ENCODE measurements at regions not wholly inside any gene's neighbourhood (a gene's known extent, or its start where the extent isn't known, plus 50 kb on each side); places are given as distances from the start of the nearest gene placed in this dataset.
"Not testable (repeated sequence)": the region's sequence is repeated elsewhere in the genome, so short reads cannot be mapped to it uniquely, and the experiment has no call there.

DNA sequence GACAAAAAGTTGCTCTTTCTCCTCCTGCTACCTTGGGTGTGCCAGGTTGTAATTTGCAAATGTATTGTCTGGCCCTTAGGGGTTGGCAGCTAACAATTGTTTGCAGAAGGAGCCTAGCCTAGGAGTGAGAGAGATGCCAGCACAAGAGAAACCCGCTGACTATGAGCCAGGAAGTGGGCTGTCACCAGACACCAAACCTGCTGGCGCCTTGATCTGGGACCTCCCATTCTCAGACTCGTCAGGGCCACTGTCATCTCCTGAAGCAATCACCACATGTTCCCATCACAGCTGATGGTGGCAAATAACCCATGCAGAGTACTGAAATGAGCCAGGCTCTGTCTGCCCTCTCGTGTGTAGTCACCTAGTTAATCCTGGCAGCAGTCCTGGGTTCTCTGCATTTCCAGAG is 406.4 kb upstream of the NPAP1 start:
- Histone ChIP-seq H3K4me3 (ENCODE audit: low read depth, low read length) (no peak overlapping the region), H3K27me3 (ENCODE audit: insufficient read depth, low read depth, severe bottlenecking) (peaks cover 7% of the 10 kb centered on the region), H3K36me3 (no peaks in the 10 kb centered on the region), H3K9me3 (ENCODE audit: severe bottlenecking) (no peaks in the 10 kb centered on the region), H3K27ac (no peak overlapping the region)
- DNase-seq: no peak
- no peak for TF ChIP-seq CTCF (IDR thresholded peaks at IDR 0.05; ENCODE audit: low read depth, low read length)

DNA sequence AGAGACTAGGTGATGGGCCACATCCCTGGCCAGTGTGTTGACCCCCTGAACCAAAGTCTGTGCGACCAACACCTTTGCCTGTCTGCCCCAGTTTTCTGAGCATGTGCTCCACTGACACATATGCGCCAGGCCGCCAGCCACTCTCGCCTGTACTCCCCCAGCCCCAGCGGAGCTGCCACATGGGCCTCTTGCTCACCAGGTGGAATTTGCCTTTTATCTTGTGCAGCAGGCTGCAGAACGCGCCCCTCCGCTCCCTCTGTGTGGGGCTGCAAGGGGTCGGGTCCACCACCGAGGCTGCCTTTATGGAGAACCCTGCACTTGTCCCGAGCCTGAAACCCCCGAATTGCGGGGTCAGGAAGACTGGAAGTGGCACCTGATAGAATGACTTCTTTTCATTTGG is 405.7 kb upstream of the NPAP1 start:
- Histone ChIP-seq H3K27ac (no peak overlapping the region), H3K36me3 (no peaks in the 10 kb centered on the region), H3K27me3 (ENCODE audit: insufficient read depth, low read depth, severe bottlenecking) (peaks cover 7% of the 10 kb centered on the region), H3K9me3 (ENCODE audit: severe bottlenecking) (no peaks in the 10 kb centered on the region), H3K4me3 (ENCODE audit: low read depth, low read length) (no peak overlapping the region)
- TF ChIP-seq CTCF (IDR thresholded peaks at IDR 0.05; ENCODE audit: low read depth, low read length): no peak
- DNase-seq: no peak

- H3K27ac ChIP-seq: not testable (repeated sequence)
Observed at GRCh38 chr15:24271496-24272244, 403.9 kb upstream of the NPAP1 start.

GRCh38 chr15:24292837-24293236 is 382.7 kb upstream of the NPAP1 start:
- H3K9me3 ChIP-seq (ENCODE audit: severe bottlenecking): no peaks in the 10 kb centered on the region
- H3K36me3 ChIP-seq: no peaks in the 10 kb centered on the region
- no peak for TF ChIP-seq CTCF (IDR thresholded peaks at IDR 0.05; ENCODE audit: low read depth, low read length)
- H3K27ac ChIP-seq: no peak overlapping the region
- H3K27me3 ChIP-seq (ENCODE audit: insufficient read depth, low read depth, severe bottlenecking): no peaks in the 10 kb centered on the region
- no peak for DNase-seq
- H3K4me3 ChIP-seq (ENCODE audit: low read depth, low read length): no peak overlapping the region

More at GRCh38 chr15:24271496-24272244, 403.9 kb upstream of the NPAP1 start:
- not testable (repeated sequence) for H3K4me3 ChIP-seq (ENCODE audit: low read depth, low read length); H3K9me3 ChIP-seq (ENCODE audit: severe bottlenecking); H3K27me3 ChIP-seq (ENCODE audit: insufficient read depth, low read depth, severe bottlenecking); DNase-seq; H3K36me3 ChIP-seq

- not testable (repeated sequence) for H3K27ac ChIP-seq; H3K9me3 ChIP-seq (ENCODE audit: severe bottlenecking); H3K4me3 ChIP-seq (ENCODE audit: low read depth, low read length); H3K27me3 ChIP-seq (ENCODE audit: insufficient read depth, low read depth, severe bottlenecking); H3K36me3 ChIP-seq; DNase-seq
Observed at GRCh38 chr15:24300804-24301368, 374.7 kb upstream of the NPAP1 start.

DNA sequence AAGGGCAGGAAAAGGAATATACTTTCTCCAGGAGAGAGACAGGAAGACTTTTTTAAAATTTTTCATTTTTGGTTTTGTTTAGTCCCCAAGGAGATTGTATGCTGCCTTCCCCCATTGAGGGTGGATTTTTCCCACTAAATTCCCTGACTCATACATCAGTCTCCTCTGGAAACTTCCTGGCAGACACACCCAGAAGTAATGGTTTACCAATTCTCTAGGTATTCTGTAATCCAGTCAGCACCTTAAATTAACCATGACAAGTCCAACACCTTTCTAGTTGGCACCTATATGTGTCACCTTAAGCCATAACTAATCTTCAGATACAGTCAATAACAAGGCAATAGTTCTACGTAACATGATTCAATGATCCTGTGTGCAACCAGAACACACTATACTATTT is 373.6 kb upstream of the NPAP1 start:
- H3K36me3 ChIP-seq; H3K4me3 ChIP-seq (ENCODE audit: low read depth, low read length); DNase-seq; H3K27ac ChIP-seq; H3K9me3 ChIP-seq (ENCODE audit: severe bottlenecking); H3K27me3 ChIP-seq (ENCODE audit: insufficient read depth, low read depth, severe bottlenecking): not testable (repeated sequence)

DNA sequence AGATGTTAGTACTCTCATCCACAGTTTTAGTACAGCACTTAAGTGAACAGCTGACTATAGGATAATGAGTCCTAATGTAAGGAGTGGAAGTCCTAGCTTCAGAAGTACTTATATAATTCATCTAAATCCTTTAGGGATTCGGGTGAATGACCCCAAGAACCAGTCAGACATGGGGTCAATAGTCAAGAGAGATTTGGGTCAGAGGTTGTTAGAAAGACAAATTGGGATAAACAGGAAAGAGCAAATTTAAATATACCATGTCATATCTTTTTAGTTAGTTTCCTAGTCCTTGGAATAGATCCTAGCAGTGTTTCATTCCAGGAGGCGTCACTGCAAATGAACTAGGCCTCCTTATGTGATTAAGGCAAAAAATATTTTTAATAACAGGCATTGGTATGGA is 370.8 kb upstream of the NPAP1 start:
- H3K36me3 ChIP-seq; DNase-seq; H3K9me3 ChIP-seq (ENCODE audit: severe bottlenecking); H3K27ac ChIP-seq; H3K4me3 ChIP-seq (ENCODE audit: low read depth, low read length); H3K27me3 ChIP-seq (ENCODE audit: insufficient read depth, low read depth, severe bottlenecking): not testable (repeated sequence)

DNA sequence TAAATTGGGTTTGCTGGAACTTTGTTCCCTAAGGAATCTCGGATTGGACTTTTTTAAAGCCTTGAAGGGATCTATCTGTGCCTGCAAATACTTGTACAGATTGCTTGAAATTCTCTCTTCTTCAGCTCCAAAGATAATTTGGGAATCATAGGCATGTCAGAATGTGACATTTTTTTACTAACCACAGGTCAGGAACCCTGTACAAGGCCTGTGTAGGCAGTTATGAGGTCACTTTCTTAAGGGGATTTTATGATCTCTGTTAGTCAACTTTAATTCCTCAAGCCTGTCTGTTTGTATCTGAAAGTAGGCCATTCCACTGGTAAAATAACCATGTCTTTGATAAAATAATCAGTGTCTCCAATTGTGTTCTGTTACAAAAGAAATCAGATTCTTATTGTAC is 369.9 kb upstream of the NPAP1 start:
- not testable (repeated sequence) for H3K27ac ChIP-seq; H3K9me3 ChIP-seq (ENCODE audit: severe bottlenecking); H3K27me3 ChIP-seq (ENCODE audit: insufficient read depth, low read depth, severe bottlenecking)

GRCh38 chr15:24309700-24310099 is 365.9 kb upstream of the NPAP1 start:
- not testable (repeated sequence) for H3K27ac ChIP-seq; H3K9me3 ChIP-seq (ENCODE audit: severe bottlenecking); DNase-seq; H3K36me3 ChIP-seq; H3K27me3 ChIP-seq (ENCODE audit: insufficient read depth, low read depth, severe bottlenecking); H3K4me3 ChIP-seq (ENCODE audit: low read depth, low read length)

More for the DNA sequence above, 369.9 kb upstream of the NPAP1 start:
- not testable (repeated sequence) for H3K4me3 ChIP-seq (ENCODE audit: low read depth, low read length); H3K36me3 ChIP-seq; DNase-seq

DNA sequence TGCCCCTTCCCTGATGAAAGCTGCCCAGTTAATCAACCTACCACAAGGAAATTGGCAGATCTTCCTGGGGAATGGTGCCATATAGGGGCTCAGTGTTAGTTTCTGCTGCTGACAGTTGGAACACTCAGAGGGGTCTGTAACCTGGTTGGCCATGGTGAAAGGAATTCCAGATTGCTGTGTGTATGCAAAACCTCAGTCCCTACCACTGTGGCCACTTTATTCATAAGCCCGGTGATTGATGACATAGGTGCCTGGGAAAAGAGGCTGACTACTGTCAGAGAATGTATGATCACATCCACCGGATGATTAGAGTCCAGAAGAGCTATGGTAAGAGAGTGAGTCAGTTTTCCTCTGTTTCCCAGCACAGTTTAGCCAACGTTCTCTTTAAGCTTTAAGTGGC is 363.9 kb upstream of the NPAP1 start:
- H3K4me3 ChIP-seq (ENCODE audit: low read depth, low read length); H3K27ac ChIP-seq; H3K9me3 ChIP-seq (ENCODE audit: severe bottlenecking); H3K27me3 ChIP-seq (ENCODE audit: insufficient read depth, low read depth, severe bottlenecking); H3K36me3 ChIP-seq; DNase-seq: not testable (repeated sequence)

GRCh38 chr15:24316326-24316725 is 359.2 kb upstream of the NPAP1 start:
- not testable (repeated sequence) for H3K4me3 ChIP-seq (ENCODE audit: low read depth, low read length); H3K27me3 ChIP-seq (ENCODE audit: insufficient read depth, low read depth, severe bottlenecking); H3K9me3 ChIP-seq (ENCODE audit: severe bottlenecking); H3K36me3 ChIP-seq; DNase-seq; H3K27ac ChIP-seq
